NCI-H345 (cell line): ENCODE measurements at regions not wholly inside any gene's neighbourhood (a gene's known extent, or its start where the extent isn't known, plus 50 kb on each side); places are given as distances from the start of the nearest gene placed in this dataset.
"Not testable (repeated sequence)": the region's sequence is repeated elsewhere in the genome, so short reads cannot be mapped to it uniquely, and the experiment has no call there.

Experiments
- DNase-seq: peaks from one replicate; lab custom pipeline; 2025; lab: John Stamatoyannopoulos, UW

DNA sequence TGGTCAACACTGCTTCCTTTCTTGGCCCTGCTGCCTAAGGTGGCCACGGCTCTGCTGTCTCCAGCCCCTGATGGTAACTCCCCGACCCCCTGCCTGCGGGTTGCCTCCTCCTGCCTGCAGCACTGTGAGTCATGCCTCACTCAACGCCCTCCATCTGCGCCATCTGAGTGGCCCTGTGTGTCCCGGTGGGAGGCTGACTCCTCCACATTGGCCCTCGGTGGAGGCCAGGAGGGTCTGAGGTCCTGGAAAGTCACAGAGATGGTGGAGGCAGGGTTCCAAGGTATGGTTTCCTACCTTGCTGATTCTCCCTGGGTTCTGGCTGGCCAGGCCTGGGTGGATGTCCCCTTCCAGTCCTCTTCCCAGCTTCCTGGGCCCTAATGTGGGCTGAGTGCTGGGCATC is 64.5 kb upstream of the ADAMTS2 start:
- no peak for DNase-seq

DNA sequence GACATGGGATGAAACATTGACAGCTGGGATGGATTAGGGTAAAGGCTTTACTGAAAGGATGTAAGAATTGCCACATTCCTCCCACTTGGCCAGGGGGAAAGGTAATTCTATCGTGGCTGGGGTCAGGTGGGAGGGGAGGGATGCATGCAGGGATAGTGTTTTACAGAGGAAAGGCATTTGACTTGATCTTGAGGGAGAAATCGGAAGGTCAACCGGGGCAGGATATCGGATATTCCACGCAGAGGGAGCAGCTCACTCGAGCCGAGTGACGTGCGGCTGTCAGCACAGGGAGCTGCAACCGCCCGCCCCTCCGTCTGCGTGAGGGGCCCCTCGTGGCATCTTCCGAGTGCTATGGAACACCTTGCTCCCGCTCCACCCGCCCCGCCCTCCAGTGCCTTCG is 63.4 kb upstream of the ADAMTS2 start:
- no peak for DNase-seq

DNA sequence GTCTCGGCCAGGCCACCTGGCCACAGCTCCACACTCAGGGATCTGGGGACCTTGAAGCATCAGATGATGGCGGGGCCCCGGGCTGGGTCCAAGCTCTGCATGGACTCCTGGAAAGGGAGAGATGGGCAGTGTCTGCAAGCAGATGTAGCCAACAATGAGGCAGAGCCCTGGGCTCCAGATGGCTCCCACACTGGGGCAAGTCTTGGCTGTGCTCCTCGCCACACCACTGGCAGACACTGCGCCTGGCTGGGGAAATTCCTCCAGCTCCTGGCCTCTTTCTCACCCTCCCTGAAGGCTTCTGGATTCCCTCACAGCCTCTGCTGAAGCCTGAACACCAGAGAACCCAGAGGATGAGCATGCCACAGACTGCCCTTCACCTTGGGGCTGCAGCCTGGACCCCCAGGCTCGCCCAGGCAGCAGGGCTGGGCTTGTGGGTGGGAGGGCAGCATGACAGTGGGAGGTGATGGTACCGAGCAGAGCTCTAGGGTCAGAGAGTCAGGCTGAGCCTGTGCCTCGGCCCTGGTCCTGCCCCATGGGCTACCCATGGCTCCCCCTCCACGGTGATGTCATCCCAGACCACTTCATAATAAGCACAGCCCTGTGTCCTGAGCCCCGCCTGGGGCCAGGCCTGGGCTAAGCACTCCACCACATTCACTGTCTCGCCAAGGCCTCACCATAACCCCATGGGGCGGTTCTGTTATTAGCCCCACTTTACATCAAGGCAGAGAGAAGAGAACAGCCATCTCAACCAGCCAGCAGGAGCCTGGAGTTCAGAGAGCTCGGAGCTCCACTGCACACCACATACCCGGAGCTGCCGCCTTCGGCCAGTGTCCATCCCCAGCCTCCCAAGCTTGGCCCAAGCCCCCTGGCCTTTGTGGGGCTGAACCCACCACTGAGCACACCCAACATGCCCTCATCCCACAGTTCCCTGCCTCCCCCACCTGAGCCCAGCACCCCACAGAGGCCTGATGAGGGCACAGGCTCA is 62.2 kb upstream of the ADAMTS2 start:
- DNase-seq = no peak

DNA sequence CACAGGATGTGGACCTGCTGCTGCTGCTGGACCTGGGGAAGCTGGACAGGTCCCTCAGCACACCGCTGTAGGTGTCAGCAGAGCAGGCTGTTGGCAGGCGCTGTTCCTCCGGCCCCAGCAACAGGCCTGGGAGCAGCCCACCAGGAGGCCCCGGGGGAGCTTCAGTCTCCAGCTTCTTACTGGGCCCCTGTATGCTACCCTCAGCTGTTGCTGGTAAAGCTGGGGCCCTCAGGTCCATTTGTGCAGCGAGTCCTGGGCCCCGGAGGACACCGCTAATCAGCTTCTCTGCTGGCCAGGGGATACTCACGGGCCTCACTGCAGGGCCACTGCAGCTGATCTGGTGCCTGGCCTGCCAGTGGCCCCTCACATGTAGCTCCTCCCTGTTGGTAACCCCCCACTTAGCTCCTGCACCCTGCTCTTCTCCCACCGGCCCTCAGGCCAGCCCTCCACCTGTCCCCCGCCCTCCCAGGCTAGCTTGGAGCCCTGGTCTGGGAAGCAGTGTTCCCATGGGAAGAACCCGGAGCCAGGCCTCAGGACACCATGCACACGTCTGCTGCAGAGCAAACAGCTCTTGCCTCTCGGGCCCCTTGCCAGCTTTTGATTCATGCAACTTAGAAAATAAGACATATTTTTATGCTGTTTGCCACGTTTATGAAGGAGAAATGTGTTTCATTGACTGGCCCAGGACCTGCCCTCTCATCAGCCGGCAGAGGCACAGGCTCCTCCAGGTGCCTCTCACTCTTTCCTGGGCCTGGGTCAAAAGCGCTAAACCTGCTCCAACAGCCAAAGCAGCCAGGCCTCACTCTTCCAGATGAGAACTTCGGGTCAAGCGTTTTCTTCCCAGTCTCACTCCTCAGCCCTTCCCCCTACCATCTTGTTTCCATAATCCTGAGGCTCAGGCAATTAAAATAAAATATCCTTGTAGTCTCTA is 61.0 kb upstream of the ADAMTS2 start:
- no peak for DNase-seq

DNA sequence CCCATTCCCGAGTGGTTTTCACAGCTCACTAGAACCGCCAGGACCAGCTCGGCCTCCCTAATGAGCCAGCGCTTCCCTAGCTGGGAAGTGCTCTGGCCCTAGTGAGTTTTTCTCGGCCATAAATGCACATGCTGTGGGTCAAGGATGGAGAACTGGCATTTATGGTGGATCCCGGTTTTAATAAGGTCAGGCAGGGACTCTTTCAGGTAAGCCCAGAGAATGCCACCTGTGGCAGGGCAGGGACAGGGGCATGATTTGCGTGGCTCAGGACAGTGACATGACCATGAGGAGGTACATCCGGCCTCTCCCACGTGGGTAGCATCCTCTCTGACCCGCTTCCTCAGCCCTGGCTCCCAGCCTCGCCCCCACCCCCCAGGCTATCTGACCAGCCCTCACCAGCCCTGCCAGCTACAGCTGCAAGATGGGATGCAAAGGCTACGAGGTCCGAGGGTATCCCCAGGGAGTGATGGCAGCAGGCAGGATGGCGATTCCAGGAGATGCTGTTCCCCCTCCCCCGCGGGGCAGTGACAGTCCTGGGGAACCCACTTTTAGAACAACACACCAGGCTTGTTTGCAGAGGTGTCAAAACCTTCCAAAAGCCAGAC is 60.3 kb upstream of the ADAMTS2 start:
- DNase-seq = no peak

DNA sequence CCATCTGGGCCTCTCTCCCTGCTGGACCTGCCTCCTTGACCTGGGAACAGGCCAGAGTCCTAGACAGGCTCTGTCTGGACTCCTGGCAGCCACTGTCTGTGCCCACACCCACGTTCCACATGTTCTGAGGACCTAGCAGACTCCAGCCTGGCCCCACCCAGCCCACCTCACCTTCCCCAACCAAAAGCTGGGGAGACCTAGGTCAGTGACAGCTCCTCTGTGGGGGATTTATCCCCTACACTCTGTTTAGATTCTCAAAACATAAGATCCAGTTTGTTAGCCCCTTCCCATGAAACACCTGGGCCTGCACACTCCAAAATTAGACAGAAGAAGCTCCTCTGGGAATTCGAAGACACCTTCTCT is 59.8 kb upstream of the ADAMTS2 start:
- DNase-seq = no peak

DNA sequence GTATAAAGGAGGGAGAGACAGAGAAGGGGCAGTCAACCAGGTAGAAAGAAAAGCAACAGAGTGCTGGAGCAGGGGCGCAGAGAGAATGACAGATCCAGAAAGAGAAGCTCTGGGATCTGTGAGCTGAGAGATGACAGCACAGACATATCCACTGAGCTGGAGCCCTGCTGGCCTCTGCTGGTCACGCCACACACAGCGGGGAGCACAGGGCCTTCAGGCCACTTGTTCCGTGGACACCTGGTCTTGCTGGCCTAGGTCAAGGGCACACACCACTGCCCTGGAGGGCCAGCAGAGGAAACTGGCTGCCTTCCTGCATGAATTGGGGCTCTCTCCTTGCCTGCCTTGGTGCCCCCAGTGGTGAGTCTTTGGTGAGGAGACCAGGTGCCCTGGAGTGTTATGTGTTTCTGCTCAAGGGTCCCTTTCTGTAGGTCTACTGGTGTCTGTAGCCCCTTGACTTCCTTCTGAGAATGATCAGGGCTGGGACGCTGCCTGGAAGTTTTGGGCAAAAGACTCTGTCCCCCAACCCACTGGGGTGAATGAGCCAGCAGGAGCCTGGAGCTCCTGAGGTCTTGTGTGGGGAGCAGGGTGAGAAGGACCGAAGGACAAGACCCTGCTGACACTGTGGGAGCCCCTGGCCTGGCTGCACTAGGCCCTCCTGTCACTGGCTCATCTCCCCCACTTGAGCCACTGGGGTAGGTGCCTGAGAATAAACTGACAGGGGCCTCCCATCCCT is 59.2 kb upstream of the ADAMTS2 start:
- no peak for DNase-seq

DNA sequence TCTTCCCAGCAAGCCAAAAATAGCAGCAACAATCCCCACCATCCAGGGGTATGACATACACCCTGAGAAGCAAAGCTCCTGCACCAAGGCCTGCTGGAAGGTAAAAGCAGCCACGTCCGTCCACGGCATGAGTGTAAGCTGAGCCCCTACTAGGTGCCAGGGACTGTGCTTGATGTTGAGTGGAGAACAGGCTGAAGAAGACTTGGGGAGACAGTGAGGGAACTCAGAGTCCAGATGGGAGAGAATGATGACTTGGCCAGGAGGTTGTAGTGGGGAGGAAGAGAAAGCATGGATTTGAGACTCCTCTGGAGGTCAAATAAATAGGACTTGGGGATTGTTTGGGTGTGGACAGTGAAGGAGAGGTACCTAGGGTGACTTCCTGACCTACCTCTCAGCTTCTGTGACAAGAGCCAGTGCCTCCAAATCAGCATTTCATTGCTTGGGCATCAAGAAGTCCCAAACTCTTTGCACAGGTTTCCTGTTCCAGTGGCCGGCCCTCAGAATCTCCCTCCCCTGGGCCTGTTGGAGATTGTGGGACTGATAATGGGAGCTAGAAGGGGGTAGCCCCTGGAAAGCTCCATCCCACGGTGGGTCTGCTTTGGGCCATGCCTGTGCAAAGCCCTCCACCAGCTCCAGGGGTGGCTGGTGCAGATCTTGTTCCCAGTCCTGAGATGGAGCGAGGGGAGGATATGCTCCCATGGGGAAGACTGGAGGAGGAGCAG is 58.3 kb upstream of the ADAMTS2 start:
- no peak for DNase-seq

DNA sequence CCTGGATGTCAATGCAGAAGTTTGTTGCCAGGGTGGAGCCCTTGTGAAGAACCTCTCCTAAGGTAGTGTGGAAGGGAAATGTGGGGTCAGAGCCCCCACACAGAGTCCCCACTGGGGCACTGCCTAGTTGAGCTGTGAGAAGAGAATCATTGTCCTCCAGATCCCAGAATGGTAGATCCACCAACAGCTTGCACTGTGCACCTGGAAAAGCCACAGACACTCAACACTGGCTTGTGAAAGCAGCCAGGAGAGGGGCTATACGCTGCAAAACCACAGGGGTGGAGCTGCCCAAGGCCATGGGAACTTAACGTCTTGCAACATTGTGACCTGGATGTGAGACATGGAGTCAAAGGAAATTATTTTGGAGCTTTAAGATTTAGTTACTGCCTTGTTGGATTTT is 55.2 kb upstream of the ADAMTS2 start:
- not testable (repeated sequence) for DNase-seq

DNA sequence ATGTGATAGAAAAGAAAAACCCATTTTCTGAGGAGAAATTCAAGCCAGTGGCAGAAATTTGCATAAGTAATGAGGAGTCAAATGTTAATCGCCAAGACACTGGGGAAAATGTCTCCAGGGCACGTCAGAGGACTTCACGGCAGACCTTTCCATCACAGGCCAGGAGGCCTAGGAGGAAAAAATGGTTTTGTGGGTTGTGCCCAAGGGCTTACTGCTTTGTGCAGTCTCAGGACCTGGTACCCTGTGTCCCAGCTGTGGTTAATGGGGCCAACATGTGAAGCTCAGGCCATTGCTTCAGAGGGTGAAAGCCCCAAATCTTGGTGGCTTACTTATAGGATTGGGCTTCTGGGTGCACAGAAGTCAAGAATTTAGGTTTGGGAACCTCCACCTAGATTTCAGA is 54.8 kb upstream of the ADAMTS2 start:
- DNase-seq = no peak

DNA sequence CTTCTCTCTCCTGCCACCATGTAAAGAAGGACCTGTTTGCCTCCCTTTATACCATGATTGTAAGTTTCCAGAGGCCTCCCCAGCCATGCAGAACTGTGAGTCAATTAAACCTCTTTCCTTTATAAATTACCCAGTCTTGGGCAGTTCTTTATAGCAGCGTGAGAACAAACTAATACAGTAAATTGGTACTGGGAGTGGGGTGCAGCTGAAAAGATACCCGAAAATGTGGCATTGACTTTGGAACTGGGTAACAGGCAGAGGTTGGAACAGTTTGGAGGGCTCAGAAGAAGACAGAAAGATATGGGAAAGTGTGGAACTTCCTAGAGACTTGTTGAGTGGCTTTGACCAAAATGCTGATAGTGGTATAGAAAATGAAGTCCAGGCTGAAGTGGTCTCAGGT is 54.1 kb upstream of the ADAMTS2 start:
- DNase-seq = not testable (repeated sequence)

DNA sequence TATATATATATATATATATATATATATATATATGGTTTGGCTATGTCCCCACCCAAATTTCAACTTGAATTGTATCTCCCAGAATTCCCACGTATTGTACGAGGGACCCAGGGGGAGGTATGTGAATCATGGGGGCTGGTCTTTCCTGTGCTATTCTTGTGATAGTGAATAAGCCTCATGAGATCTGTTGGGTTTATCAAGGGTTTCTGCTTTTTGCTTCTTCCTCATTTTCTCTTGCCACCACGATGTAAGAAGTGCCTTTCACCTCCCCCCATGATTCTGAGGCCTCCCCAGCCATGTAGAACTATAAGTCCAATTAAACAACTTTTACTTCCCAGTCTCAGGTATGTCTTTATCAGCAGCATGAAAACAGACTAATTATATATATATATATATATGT is 52.3 kb upstream of the ADAMTS2 start:
- no peak for DNase-seq
